Left kidney (tissue), 1 donor: ENCODE measurements at regions not wholly inside any gene's neighbourhood (a gene's known extent, or its start where the extent isn't known, plus 50 kb on each side); places are given as distances from the start of the nearest gene placed in this dataset.
"Not testable (repeated sequence)": the region's sequence is repeated elsewhere in the genome, so short reads cannot be mapped to it uniquely, and the experiment has no call there.

Source experiments
- DNase-seq: peaks from one replicate; pipeline ENCODE4 v3.0.0-alpha.2; 2013

GRCh38 chr9:40930426-40930825 lies 198.1 kb downstream of the FOXD4L6 start:
- DNase-seq = not testable (repeated sequence)

- DNase-seq = not testable (repeated sequence)
Observed at GRCh38 chr9:40929488-40929845, 199.0 kb downstream of the FOXD4L6 start.

GRCh38 chr9:40928803-40929487 lies 199.5 kb downstream of the FOXD4L6 start:
- DNase-seq = no peak

- DNase-seq = no peak
Observed at GRCh38 chr9:40927851-40928802, 200.4 kb downstream of the FOXD4L6 start.

GRCh38 chr9:40927260-40927631 lies 201.2 kb downstream of the FOXD4L6 start:
- DNase-seq = no peak

- DNase-seq = no peak
Observed at GRCh38 chr9:40926404-40927259, 201.8 kb downstream of the FOXD4L6 start.

GRCh38 chr9:40925149-40925548 lies 203.3 kb downstream of the FOXD4L6 start:
- no peak for DNase-seq

- DNase-seq = not testable (repeated sequence)
Observed at GRCh38 chr9:40916399-40916783, 212.1 kb downstream of the FOXD4L6 start.

- DNase-seq = not testable (repeated sequence)
Observed at GRCh38 chr9:40915660-40916398, 212.7 kb downstream of the FOXD4L6 start.

GRCh38 chr9:40914772-40915659 lies 213.5 kb downstream of the FOXD4L6 start:
- no peak for DNase-seq

GRCh38 chr9:40913928-40914673 lies 214.4 kb downstream of the FOXD4L6 start:
- no peak for DNase-seq

GRCh38 chr9:40913096-40913719 lies 215.3 kb downstream of the FOXD4L6 start:
- no peak for DNase-seq

- DNase-seq = not testable (repeated sequence)
Observed at GRCh38 chr9:40912679-40913078, 215.8 kb downstream of the FOXD4L6 start.

- no peak for DNase-seq
Observed at GRCh38 chr9:40911647-40912046, 216.8 kb downstream of the FOXD4L6 start.

GRCh38 chr9:40910995-40911394 lies 217.5 kb downstream of the FOXD4L6 start:
- DNase-seq = not testable (repeated sequence)

- no peak for DNase-seq
Observed at GRCh38 chr9:40909821-40910220, 218.7 kb downstream of the FOXD4L6 start.

- not testable (repeated sequence) for DNase-seq
Observed at GRCh38 chr9:40909111-40909510, 219.4 kb downstream of the FOXD4L6 start.

- no peak for DNase-seq
Observed at GRCh38 chr9:40907657-40908624, 220.5 kb downstream of the FOXD4L6 start.
